ENCODE measurements at regions not wholly inside any gene's neighbourhood (a gene's known extent, or its start where the extent isn't known, plus 50 kb on each side); places are given as distances from the start of the nearest gene placed in this dataset.

DNA sequence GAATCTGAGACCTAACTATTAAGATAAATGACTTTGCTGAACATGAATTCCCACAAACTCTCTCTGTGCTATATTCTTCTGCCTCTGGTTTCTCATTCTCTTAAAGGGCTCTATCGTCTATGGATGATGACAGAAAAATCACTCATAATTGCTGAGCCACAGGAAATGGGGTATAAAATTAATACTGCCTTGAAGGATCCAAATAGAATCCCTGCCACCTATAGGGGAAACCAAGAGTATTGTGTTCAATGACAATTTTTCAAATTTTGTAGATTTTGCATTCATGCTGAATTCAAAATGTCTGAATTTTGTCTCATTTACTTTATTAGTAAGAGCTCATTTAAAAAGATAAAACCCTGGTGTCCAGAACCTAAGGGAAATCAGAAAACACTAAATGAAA, 235.8 kb downstream of the RBM43 start:
- no peaks in the 10 kb centered on the region for H3K27me3 ChIP-seq (ENCODE audit: control insufficient read depth in 5 of 5, insufficient read depth in 4 of 5, low read length in 5 of 5)
- no peak overlapping the region for H3K9ac ChIP-seq (ENCODE audit: low read length in 5 of 5)

DNA sequence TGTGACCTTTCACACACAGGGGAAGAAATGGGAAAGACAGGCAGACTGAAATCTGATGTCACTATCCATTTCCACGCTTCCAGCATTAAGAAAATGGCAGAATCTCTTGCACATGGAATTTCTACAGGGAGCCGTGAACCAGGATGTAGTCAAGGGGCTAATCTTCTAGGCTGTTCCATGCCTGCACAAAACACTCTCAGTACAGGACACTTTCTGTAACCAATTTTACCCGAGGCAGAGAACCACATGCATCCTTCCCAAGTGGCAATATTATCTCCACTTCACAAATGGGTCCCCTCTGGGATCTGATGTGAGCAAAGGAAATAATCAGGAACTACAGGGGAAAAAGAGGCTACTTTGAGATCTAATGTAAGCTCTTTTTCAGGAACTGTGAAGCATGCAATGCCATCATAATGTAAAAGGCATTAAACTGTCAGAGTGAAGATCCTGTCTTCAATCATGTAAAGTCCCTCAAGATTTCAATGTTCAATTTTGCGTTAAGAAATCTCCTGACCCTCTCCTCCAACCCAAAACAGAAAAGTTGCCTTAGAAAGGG, 236.9 kb downstream of the RBM43 start:
- Histone ChIP-seq H3K9ac (ENCODE audit: low read length in 5 of 5) (no peak overlapping the region), H3K36me3 (ENCODE audit: control insufficient read depth in 5 of 5, insufficient read depth in 5 of 5, low read length in 5 of 5) (no peaks in the 10 kb centered on the region), H3K27ac (ENCODE audit: low read depth, low read length) (no peak overlapping the region), H3K9me3 (ENCODE audit: control insufficient read depth in 5 of 5, low read length in 5 of 5) (no peaks in the 10 kb centered on the region), H3K4me1 (ENCODE audit: control insufficient read depth in 5 of 5, insufficient read depth in 5 of 5, low read length in 5 of 5) (peaks cover 0 to 3% (median 0%) of the 10 kb centered on the region in 5 donors), H3K27me3 (ENCODE audit: control insufficient read depth in 5 of 5, insufficient read depth in 4 of 5, low read length in 5 of 5) (no peaks in the 10 kb centered on the region), H3K4me3 (ENCODE audit: low read depth in 1 of 5, low read length in 5 of 5) (no peak overlapping the region)

More for the DNA sequence above, 235.8 kb downstream of the RBM43 start:
- Histone ChIP-seq H3K9me3 (ENCODE audit: control insufficient read depth in 5 of 5, low read length in 5 of 5) (no peaks in the 10 kb centered on the region), H3K27ac (ENCODE audit: low read depth, low read length) (no peak overlapping the region), H3K36me3 (ENCODE audit: control insufficient read depth in 5 of 5, insufficient read depth in 5 of 5, low read length in 5 of 5) (no peaks in the 10 kb centered on the region), H3K4me1 (ENCODE audit: control insufficient read depth in 5 of 5, insufficient read depth in 5 of 5, low read length in 5 of 5) (peaks cover 0 to 3% (median 0%) of the 10 kb centered on the region in 5 donors), H3K4me3 (ENCODE audit: low read depth in 1 of 5, low read length in 5 of 5) (no peak overlapping the region)

DNA sequence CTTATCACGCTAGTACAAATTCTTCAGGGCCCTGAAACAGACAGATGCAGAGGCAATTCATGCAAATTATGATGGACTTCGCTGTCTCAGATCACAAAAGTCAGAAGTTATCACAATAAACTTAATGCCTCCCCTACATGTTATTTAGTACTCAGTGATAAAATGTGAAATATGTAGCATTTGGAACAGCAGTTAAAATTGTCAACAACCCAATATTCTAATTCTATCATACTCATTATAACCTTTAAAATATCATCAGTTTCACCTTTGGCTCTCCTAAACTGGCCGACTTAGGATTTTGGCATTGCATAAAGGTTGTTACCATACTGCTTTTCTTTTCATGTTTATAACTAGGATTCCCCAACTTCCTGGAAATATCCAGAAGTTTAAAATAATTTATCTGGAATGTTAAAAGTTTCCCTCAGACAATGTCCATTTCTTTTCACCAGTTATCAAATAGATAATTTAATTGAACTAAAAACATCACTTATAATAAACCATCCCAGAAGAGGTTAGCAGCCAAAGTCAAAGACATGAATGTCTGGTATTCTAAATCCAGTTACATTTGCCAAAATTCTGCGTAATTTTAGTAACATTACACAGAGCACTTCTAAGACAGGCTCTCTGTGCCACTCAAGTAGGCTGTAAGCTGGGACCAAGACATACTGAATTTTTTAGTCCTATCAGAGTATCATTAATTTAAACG, 239.8 kb downstream of the RBM43 start:
- H3K36me3 ChIP-seq (ENCODE audit: control insufficient read depth in 5 of 5, insufficient read depth in 5 of 5, low read length in 5 of 5), result no peaks in the 10 kb centered on the region
- no peaks in the 10 kb centered on the region for H3K27me3 ChIP-seq (ENCODE audit: control insufficient read depth in 5 of 5, insufficient read depth in 4 of 5, low read length in 5 of 5)
- peaks cover 0 to 9% (median 7%) of the 10 kb centered on the region in 5 donors for H3K9me3 ChIP-seq (ENCODE audit: control insufficient read depth in 5 of 5, low read length in 5 of 5)
- H3K9ac ChIP-seq (ENCODE audit: low read length in 5 of 5), result no peak overlapping the region
- H3K4me3 ChIP-seq (ENCODE audit: low read depth in 1 of 5, low read length in 5 of 5), result no peak overlapping the region
- H3K27ac ChIP-seq (ENCODE audit: low read depth, low read length), result no peak overlapping the region
- peaks cover 0 to 3% (median 0%) of the 10 kb centered on the region in 5 donors for H3K4me1 ChIP-seq (ENCODE audit: control insufficient read depth in 5 of 5, insufficient read depth in 5 of 5, low read length in 5 of 5)

DNA sequence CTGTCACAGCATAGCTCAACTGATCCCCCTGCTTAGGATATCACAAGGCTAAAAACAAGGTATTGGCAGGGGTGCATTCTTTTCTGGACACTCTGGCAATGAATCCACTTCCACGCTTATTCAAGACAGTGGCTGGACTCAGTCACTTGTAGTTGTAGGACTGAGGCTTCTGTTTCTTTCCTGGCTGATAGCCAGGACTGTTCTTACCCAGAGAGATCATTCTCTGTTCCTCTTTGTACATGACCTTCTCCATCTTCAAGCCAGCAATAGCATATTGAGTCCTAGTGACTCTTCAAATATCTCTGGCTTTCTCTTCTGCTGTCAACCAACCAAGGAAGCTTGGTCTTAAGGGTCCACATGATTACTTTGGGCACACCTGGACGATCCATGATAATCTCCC, 241.3 kb downstream of the RBM43 start:
- no peaks in the 10 kb centered on the region for H3K27me3 ChIP-seq (ENCODE audit: control insufficient read depth in 5 of 5, insufficient read depth in 4 of 5, low read length in 5 of 5)
- H3K9me3 ChIP-seq (ENCODE audit: control insufficient read depth in 5 of 5, low read length in 5 of 5), result peaks cover 0 to 9% (median 7%) of the 10 kb centered on the region in 5 donors
- no peak overlapping the region for H3K27ac ChIP-seq (ENCODE audit: low read depth, low read length)
- H3K9ac ChIP-seq (ENCODE audit: low read length in 5 of 5), result no peak overlapping the region
- H3K4me3 ChIP-seq (ENCODE audit: low read depth in 1 of 5, low read length in 5 of 5), result no peak overlapping the region
- H3K4me1 ChIP-seq (ENCODE audit: control insufficient read depth in 5 of 5, insufficient read depth in 5 of 5, low read length in 5 of 5), result peaks cover 0 to 3% (median 0%) of the 10 kb centered on the region in 5 donors
- H3K36me3 ChIP-seq (ENCODE audit: control insufficient read depth in 5 of 5, insufficient read depth in 5 of 5, low read length in 5 of 5), result no peaks in the 10 kb centered on the region

DNA sequence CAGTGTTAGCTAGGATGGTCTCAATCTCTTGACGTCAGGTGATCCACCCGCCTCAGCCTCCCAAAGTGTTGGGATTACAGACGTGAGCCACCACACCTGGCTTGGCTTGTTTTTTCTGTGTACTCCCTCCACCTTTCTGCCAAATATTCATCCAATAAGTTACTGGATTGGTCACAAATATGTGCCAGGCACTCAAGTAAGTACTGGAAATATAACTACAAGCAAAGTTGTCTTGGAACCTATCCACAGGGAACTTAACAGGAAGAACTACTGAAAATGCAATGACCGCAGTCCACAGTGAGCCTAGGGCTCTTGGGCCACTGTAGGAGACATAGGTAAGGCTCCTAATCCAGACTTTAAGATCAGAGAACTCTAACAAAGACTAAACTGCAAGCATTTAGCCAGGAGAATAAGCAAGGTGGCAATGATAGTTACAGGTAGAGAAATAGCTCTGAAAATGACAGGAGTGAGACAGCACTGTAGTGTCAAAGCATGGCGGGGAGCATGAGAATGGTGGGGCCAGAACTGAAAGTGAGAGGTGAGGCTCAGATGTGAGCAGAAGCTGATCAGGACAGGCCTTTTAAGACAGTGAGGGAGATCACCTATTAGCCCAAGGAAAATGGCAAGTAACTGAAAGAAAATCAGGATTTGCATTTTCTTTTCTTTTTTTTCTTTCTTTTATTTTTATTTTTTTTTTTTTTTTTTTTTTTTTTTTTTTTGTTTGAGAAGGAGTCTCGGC, 252.1 kb downstream of the RBM43 start:
- H3K9me3 ChIP-seq (ENCODE audit: control insufficient read depth in 5 of 5, low read length in 5 of 5), result no peaks in the 10 kb centered on the region
- no peaks in the 10 kb centered on the region for H3K27me3 ChIP-seq (ENCODE audit: control insufficient read depth in 5 of 5, insufficient read depth in 4 of 5, low read length in 5 of 5)
- H3K9ac ChIP-seq (ENCODE audit: low read length in 5 of 5), result no peak overlapping the region
- no peak overlapping the region for H3K4me3 ChIP-seq (ENCODE audit: low read depth in 1 of 5, low read length in 5 of 5)
- H3K36me3 ChIP-seq (ENCODE audit: control insufficient read depth in 5 of 5, insufficient read depth in 5 of 5, low read length in 5 of 5), result no peaks in the 10 kb centered on the region
- no peak overlapping the region for H3K27ac ChIP-seq (ENCODE audit: low read depth, low read length)
- H3K4me1 ChIP-seq (ENCODE audit: control insufficient read depth in 5 of 5, insufficient read depth in 5 of 5, low read length in 5 of 5), result no peaks in the 10 kb centered on the region

DNA sequence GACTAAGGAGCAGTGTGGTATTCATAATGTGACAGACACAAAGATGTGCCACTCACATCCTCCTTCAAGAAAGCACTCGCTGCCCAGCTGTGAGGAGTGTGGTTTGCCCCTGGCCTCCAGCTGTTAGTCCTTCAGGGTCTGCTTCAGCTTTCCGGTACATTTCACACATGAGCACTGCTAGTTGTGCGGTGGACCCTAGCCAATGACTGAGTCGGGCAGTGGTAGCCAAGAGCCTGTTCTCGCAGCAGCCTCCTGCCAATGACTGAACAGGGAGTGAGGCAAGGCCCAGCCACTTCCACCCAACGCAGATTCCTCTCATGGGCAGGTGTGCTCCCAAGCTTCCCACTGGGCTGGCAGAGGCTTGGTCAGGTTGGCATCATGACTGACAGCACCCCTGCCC, 254.3 kb downstream of the RBM43 start:
- H3K4me3 ChIP-seq (ENCODE audit: low read depth in 1 of 5, low read length in 5 of 5), result no peak overlapping the region
- H3K9me3 ChIP-seq (ENCODE audit: control insufficient read depth in 5 of 5, low read length in 5 of 5), result no peaks in the 10 kb centered on the region
- H3K27ac ChIP-seq (ENCODE audit: low read depth, low read length), result no peak overlapping the region
- no peak overlapping the region for H3K9ac ChIP-seq (ENCODE audit: low read length in 5 of 5)
- no peaks in the 10 kb centered on the region for H3K27me3 ChIP-seq (ENCODE audit: control insufficient read depth in 5 of 5, insufficient read depth in 4 of 5, low read length in 5 of 5)
- H3K36me3 ChIP-seq (ENCODE audit: control insufficient read depth in 5 of 5, insufficient read depth in 5 of 5, low read length in 5 of 5), result no peaks in the 10 kb centered on the region
- H3K4me1 ChIP-seq (ENCODE audit: control insufficient read depth in 5 of 5, insufficient read depth in 5 of 5, low read length in 5 of 5), result no peaks in the 10 kb centered on the region

DNA sequence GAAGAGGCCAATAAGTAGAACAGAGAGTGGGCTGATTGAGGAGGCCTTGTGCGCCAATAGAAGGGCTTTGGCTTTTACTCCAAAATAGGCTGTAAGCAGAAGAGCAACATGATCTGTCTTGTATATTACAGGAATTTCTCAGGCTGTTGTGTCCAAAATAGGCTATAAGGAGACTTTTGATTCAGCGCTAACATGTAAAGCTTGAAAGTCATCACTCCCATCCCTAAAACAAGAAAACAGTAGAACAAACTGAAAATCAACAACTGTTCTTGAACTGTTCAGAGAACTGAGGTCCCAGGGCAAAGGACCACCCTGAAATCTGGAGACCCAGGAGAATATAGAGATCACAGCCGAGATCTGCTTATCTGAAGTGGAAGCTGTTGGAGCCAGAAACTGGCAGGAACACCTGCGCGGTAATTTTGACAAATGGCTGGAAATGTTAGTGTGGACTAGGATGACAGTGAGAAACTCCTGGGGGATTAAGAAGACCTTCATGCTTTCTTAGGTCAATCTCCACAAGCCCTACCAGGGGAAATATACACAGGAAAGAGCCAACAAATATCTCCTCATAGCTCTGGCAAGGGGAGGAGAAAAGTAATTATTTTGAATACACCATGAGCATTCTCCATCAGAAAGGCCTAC, 258.6 kb downstream of the RBM43 start:
- Histone ChIP-seq H3K36me3 (ENCODE audit: control insufficient read depth in 5 of 5, insufficient read depth in 5 of 5, low read length in 5 of 5) (no peaks in the 10 kb centered on the region), H3K9ac (ENCODE audit: low read length in 5 of 5) (no peak overlapping the region), H3K9me3 (ENCODE audit: control insufficient read depth in 5 of 5, low read length in 5 of 5) (no peaks in the 10 kb centered on the region), H3K27me3 (ENCODE audit: control insufficient read depth in 5 of 5, insufficient read depth in 4 of 5, low read length in 5 of 5) (no peaks in the 10 kb centered on the region), H3K4me1 (ENCODE audit: control insufficient read depth in 5 of 5, insufficient read depth in 5 of 5, low read length in 5 of 5) (no peaks in the 10 kb centered on the region), H3K27ac (ENCODE audit: low read depth, low read length) (no peak overlapping the region), H3K4me3 (ENCODE audit: low read depth in 1 of 5, low read length in 5 of 5) (no peak overlapping the region)

DNA sequence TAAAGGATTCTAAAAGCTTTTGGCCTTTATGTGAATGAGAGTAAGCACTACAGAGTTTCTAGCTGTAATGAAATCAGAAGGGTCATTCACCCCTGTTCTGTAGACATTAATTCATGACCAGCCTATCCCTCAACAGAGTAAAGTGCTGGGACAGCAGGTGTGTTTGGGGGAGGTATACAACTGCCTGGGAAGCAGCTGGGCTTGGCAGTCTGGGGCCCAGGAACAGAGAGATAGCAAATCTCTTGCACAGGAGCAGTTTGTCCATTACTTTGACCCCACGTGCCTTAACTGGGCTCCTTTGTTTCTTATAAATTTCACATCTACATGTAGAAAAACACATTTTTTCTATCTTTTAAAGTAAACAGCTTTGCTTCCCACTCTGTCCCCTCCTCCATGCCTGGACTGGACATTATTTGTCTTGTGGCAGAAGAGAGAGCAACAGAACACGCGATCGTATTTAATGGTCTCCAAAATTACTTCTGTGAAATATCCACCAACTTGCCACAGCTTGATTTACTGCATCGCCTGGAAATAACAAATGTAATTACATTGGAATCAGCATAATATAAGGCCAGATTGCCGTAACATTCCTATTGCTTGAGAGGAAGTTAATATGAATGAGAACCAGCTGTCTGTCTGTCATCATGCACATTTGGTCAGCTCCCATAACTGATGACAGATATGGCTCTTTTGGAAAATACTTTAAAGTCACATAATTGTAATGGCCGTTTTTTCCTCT, 263.8 kb downstream of the RBM43 start:
- Histone ChIP-seq H3K4me1 (ENCODE audit: control insufficient read depth in 5 of 5, insufficient read depth in 5 of 5, low read length in 5 of 5) (peaks cover 0 to 7% (median 0%) of the 10 kb centered on the region in 5 donors), H3K4me3 (ENCODE audit: low read depth in 1 of 5, low read length in 5 of 5) (no peak overlapping the region), H3K27ac (ENCODE audit: low read depth, low read length) (no peak overlapping the region), H3K27me3 (ENCODE audit: control insufficient read depth in 5 of 5, insufficient read depth in 4 of 5, low read length in 5 of 5) (no peaks in the 10 kb centered on the region), H3K9me3 (ENCODE audit: control insufficient read depth in 5 of 5, low read length in 5 of 5) (no peaks in the 10 kb centered on the region), H3K9ac (ENCODE audit: low read length in 5 of 5) (no peak overlapping the region), H3K36me3 (ENCODE audit: control insufficient read depth in 5 of 5, insufficient read depth in 5 of 5, low read length in 5 of 5) (no peaks in the 10 kb centered on the region)

DNA sequence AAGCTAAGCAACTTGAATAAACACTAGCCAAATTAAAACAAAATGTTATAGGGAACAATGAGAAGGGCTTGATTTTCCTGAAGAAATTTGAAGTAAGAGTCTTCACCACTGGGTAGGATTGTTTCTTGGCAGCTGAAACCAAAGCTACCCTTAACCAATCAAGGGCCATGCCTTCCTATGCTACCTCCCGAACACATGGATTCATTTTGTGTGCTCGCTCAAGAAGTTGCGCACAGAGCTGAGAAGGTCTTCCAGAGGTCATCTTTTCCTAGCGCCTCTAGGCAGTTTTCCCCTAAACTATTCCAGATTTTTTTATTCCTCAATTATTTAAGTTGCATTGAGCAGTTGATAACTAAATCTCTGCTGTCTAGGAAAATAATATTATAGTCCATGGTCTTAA, 264.6 kb downstream of the RBM43 start:
- H3K4me1 ChIP-seq (ENCODE audit: control insufficient read depth in 5 of 5, insufficient read depth in 5 of 5, low read length in 5 of 5), result peaks cover 0 to 7% (median 0%) of the 10 kb centered on the region in 5 donors
- H3K27ac ChIP-seq (ENCODE audit: low read depth, low read length), result no peak overlapping the region
- no peaks in the 10 kb centered on the region for H3K9me3 ChIP-seq (ENCODE audit: control insufficient read depth in 5 of 5, low read length in 5 of 5)
- H3K4me3 ChIP-seq (ENCODE audit: low read depth in 1 of 5, low read length in 5 of 5), result no peak overlapping the region
- H3K9ac ChIP-seq (ENCODE audit: low read length in 5 of 5), result no peak overlapping the region
- no peaks in the 10 kb centered on the region for H3K27me3 ChIP-seq (ENCODE audit: control insufficient read depth in 5 of 5, insufficient read depth in 4 of 5, low read length in 5 of 5)
- H3K36me3 ChIP-seq (ENCODE audit: control insufficient read depth in 5 of 5, insufficient read depth in 5 of 5, low read length in 5 of 5), result no peaks in the 10 kb centered on the region
